AG04449 (cell line): ENCODE measurements at regions not wholly inside any gene's neighbourhood (a gene's known extent, or its start where the extent isn't known, plus 50 kb on each side); places are given as distances from the start of the nearest gene placed in this dataset.

Experiments used
- CTCF ChIA-PET: fragments of 350-600 bp; formaldehyde crosslinking; extraction: SDS; loops from one replicate; lab custom pipeline; 2021; ENCODE audit warnings: antibody characterized with exemption; lab: Yijun Ruan, JAX
- POLR2A ChIA-PET: fragments of 400-600, 350-600 bp; formaldehyde crosslinking; extraction: SDS; loops from one replicate; lab custom pipeline; 2020; ENCODE audit warnings: antibody characterized with exemption, inconsistent platforms; lab: Yijun Ruan, JAX
- DNase-seq: peaks from one replicate; pipeline ENCODE4 v3.0.0-alpha.2; 2010; ENCODE audit warnings: low read depth, low spot score
- H3K4me3 ChIP-seq: 2 replicates; pipeline ENCODE4 v1.5.1; 2011; ENCODE audit warnings: low read depth, mild to moderate bottlenecking, control low read depth, low read length
- TF ChIP-seq, protein P1 (sequence below): IDR thresholded peaks from one replicate; pipeline ENCODE4 v1.5.1; 2011; ENCODE audit warnings: mild to moderate bottlenecking, moderate library complexity, low read length, control low read depth, inconsistent platforms; ENCODE audit not compliant: insufficient read depth; ENCODE audit errors: missing control alignments

DNA sequence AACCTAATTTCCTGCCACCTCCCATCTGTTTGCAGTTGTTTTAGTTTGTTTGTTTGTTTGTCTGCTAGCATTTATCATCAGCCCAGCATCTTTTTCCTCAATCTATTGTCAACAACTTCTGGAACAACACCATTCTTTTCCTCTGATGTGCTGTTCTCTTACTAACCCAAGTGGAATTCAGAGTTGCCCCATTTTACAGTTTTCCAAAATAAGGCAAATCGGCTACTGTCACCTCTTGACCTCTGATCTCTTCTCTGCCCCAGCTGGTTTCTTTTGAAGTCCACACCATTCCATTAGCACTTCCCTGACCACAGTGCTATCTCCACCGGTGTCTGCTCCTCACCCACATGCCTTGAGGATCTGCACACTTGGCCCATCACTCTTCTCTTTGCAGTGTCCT is 102.4 kb downstream of the EFNB2 start:
- CTCF ChIA-PET: no interaction called here
- TF ChIP-seq, protein P1, sequence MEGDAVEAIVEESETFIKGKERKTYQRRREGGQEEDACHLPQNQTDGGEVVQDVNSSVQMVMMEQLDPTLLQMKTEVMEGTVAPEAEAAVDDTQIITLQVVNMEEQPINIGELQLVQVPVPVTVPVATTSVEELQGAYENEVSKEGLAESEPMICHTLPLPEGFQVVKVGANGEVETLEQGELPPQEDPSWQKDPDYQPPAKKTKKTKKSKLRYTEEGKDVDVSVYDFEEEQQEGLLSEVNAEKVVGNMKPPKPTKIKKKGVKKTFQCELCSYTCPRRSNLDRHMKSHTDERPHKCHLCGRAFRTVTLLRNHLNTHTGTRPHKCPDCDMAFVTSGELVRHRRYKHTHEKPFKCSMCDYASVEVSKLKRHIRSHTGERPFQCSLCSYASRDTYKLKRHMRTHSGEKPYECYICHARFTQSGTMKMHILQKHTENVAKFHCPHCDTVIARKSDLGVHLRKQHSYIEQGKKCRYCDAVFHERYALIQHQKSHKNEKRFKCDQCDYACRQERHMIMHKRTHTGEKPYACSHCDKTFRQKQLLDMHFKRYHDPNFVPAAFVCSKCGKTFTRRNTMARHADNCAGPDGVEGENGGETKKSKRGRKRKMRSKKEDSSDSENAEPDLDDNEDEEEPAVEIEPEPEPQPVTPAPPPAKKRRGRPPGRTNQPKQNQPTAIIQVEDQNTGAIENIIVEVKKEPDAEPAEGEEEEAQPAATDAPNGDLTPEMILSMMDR: no peak
- POLR2A ChIA-PET: no interaction called here
- no peak overlapping the region for H3K4me3 ChIP-seq
- DNase-seq: no peak

GRCh38 chr13:106432636-106433035 is 102.8 kb downstream of the EFNB2 start:
- ChIA-PET CTCF (interaction anchor here (0.9 kb wide), 1 partner anchor 33 kb away, joined by 3 read pairs; no protein-coding TSS in a partner anchor), POLR2A (no interaction called here)
- TF ChIP-seq, protein P1: no peak
- no peak for DNase-seq
- no peak overlapping the region for H3K4me3 ChIP-seq

DNA sequence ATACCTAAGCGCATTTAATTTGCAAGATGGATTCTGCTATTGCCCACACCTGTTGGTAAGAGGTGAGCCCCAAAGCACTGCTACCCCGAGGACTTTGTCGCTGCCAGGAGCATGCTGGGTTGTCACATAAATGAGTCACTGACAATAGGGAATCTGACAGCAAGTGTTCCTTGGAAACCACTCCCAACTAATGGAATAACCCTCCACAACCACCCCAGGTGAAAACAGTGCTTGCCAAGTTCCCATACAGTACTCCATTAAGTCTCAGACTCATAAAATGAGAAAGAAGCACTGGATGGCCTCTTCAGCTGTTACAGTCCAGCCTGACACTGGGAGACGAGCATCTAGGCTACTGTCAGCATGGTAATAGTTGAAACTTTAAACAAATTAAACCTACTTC is 108.6 kb downstream of the EFNB2 start:
- DNase-seq: no peak
- H3K4me3 ChIP-seq: no peak overlapping the region
- TF ChIP-seq, protein P1: no peak
- ChIA-PET POLR2A (no interaction called here), CTCF (no interaction called here)

- POLR2A ChIA-PET: no interaction called here
- CTCF ChIA-PET: no interaction called here
- TF ChIP-seq, protein P1: no peak
- H3K4me3 ChIP-seq: no peak overlapping the region
- DNase-seq: no peak
Measured at GRCh38 chr13:106425661-106426060, 109.8 kb downstream of the EFNB2 start.

- TF ChIP-seq, protein P1: no peak
- DNase-seq: no peak
- ChIA-PET CTCF (no interaction called here), POLR2A (no interaction called here)
- no peak overlapping the region for H3K4me3 ChIP-seq
Measured at GRCh38 chr13:106424805-106425204, 110.7 kb downstream of the EFNB2 start.

DNA sequence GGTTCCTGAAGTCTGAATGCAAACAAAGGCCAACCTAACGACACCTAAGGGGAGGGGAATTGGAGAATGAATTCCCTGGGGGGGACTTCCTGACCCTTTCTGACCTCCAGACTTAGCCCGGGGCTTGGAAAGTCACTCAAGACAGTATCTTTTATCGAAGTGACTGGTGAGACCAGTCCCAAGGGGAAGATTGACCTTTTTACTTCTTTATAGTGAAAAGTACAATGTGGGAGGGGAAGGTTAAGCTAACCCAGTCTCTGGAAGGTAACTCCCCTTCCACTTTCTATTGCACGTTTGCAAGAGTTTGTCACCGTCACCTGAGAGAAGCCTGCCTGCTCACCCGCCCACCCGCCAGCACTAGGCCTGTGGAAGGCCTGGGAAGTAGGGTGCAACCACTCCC is 111.9 kb downstream of the EFNB2 start:
- DNase-seq: no peak
- TF ChIP-seq, protein P1: no peak
- ChIA-PET POLR2A (no interaction called here), CTCF (interaction anchor here (0.9 kb wide), 1 partner anchor 8 kb away, joined by 3 read pairs; no protein-coding TSS in a partner anchor)
- H3K4me3 ChIP-seq: no peak overlapping the region
